ENCODE measurements at regions not wholly inside any gene's neighbourhood (a gene's known extent, or its start where the extent isn't known, plus 50 kb on each side); places are given as distances from the start of the nearest gene placed in this dataset.

GRCh38 chr18:39660141-39660540 is 2094.5 kb upstream of the CELF4 start:
- Histone ChIP-seq H3K4me1 (ENCODE audit: control insufficient read depth in 4 of 4, insufficient read depth in 4 of 4, low read length in 3 of 4) (no peaks in the 10 kb centered on the region), H3K9ac (ENCODE audit: low read depth in 1 of 2, low read length in 2 of 2) (no peak overlapping the region), H3K36me3 (ENCODE audit: control insufficient read depth in 4 of 4, insufficient read depth in 3 of 4, low read depth in 1 of 4, low read length in 3 of 4) (no peaks in the 10 kb centered on the region), H3K27me3 (ENCODE audit: control insufficient read depth in 4 of 4, insufficient read depth in 4 of 4, low read length in 3 of 4) (no peaks in the 10 kb centered on the region), H3K9me3 (ENCODE audit: control insufficient read depth in 4 of 4, low read length in 3 of 4) (no peaks in the 10 kb centered on the region), H3K27ac (ENCODE audit: low read depth in 1 of 2, low read length in 2 of 2) (no peak overlapping the region), H3K4me3 (ENCODE audit: low read depth in 1 of 3, low read length in 3 of 3) (no peak overlapping the region)
- TF ChIP-seq YY1 (IDR thresholded peaks at IDR 0.05): no peak
- no peak for TF ChIP-seq REST (IDR thresholded peaks at IDR 0.05)
- no peak for TF ChIP-seq GABPA (IDR thresholded peaks at IDR 0.05 in 1 of 2, conservative IDR thresholded peaks at IDR 0.05 in 1 of 2)
- TF ChIP-seq NR2F2 (IDR thresholded peaks at IDR 0.05): no peak
- TF ChIP-seq, protein P1, sequence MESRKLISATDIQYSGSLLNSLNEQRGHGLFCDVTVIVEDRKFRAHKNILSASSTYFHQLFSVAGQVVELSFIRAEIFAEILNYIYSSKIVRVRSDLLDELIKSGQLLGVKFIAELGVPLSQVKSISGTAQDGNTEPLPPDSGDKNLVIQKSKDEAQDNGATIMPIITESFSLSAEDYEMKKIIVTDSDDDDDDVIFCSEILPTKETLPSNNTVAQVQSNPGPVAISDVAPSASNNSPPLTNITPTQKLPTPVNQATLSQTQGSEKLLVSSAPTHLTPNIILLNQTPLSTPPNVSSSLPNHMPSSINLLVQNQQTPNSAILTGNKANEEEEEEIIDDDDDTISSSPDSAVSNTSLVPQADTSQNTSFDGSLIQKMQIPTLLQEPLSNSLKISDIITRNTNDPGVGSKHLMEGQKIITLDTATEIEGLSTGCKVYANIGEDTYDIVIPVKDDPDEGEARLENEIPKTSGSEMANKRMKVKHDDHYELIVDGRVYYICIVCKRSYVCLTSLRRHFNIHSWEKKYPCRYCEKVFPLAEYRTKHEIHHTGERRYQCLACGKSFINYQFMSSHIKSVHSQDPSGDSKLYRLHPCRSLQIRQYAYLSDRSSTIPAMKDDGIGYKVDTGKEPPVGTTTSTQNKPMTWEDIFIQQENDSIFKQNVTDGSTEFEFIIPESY (IDR thresholded peaks at IDR 0.05): no peak
- TF ChIP-seq HNF4A (conservative IDR thresholded peaks at IDR 0.05): no peak
- TF ChIP-seq MAX (IDR thresholded peaks at IDR 0.05): no peak
- TF ChIP-seq SP1 (IDR thresholded peaks at IDR 0.05): no peak
- TF ChIP-seq FOXA2 (IDR thresholded peaks at IDR 0.05): no peak
- no peak for TF ChIP-seq TAF1 (conservative IDR thresholded peaks at IDR 0.05)
- no peak for TF ChIP-seq ATF3 (IDR thresholded peaks at IDR 0.05)
- TF ChIP-seq JUND (IDR thresholded peaks at IDR 0.05): no peak
- TF ChIP-seq, protein P2, sequence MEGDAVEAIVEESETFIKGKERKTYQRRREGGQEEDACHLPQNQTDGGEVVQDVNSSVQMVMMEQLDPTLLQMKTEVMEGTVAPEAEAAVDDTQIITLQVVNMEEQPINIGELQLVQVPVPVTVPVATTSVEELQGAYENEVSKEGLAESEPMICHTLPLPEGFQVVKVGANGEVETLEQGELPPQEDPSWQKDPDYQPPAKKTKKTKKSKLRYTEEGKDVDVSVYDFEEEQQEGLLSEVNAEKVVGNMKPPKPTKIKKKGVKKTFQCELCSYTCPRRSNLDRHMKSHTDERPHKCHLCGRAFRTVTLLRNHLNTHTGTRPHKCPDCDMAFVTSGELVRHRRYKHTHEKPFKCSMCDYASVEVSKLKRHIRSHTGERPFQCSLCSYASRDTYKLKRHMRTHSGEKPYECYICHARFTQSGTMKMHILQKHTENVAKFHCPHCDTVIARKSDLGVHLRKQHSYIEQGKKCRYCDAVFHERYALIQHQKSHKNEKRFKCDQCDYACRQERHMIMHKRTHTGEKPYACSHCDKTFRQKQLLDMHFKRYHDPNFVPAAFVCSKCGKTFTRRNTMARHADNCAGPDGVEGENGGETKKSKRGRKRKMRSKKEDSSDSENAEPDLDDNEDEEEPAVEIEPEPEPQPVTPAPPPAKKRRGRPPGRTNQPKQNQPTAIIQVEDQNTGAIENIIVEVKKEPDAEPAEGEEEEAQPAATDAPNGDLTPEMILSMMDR (IDR thresholded peaks at IDR 0.05; ENCODE audit: low read depth, low read length, missing input control): no peak
- TF ChIP-seq HNF4G (IDR thresholded peaks at IDR 0.05): no peak
- TF ChIP-seq RXRA (IDR thresholded peaks at IDR 0.05): no peak
- no peak for TF ChIP-seq FOXA1 (IDR thresholded peaks at IDR 0.05)
- no peak for DNase-seq (ENCODE audit: low spot score)
- WGBS: 92% methylated on average over 2 of the region's 2 CpGs

GRCh38 chr18:39655341-39655740 is 2089.7 kb upstream of the CELF4 start:
- H3K4me1 ChIP-seq (ENCODE audit: control insufficient read depth in 4 of 4, insufficient read depth in 4 of 4, low read length in 3 of 4): no peaks in the 10 kb centered on the region
- no peak for DNase-seq (ENCODE audit: low spot score)
- whole genome bisulfite sequencing: 88% methylated on average over 4 of the region's 4 CpGs
- H3K9me3 ChIP-seq (ENCODE audit: control insufficient read depth in 4 of 4, low read length in 3 of 4): no peaks in the 10 kb centered on the region
- H3K4me3 ChIP-seq (ENCODE audit: low read depth in 1 of 3, low read length in 3 of 3): no peak overlapping the region
- no peak overlapping the region for H3K9ac ChIP-seq (ENCODE audit: low read depth in 1 of 2, low read length in 2 of 2)
- H3K36me3 ChIP-seq (ENCODE audit: control insufficient read depth in 4 of 4, insufficient read depth in 3 of 4, low read depth in 1 of 4, low read length in 3 of 4): no peaks in the 10 kb centered on the region
- H3K27me3 ChIP-seq (ENCODE audit: control insufficient read depth in 4 of 4, insufficient read depth in 4 of 4, low read length in 3 of 4): no peaks in the 10 kb centered on the region
- no peak overlapping the region for H3K27ac ChIP-seq (ENCODE audit: low read depth in 1 of 2, low read length in 2 of 2)
- TF ChIP-seq ATF3 (IDR thresholded peaks at IDR 0.05) (no peak), RAD21 (IDR thresholded peaks at IDR 0.05) (no peak), HNF4G (IDR thresholded peaks at IDR 0.05) (no peak), MAX (IDR thresholded peaks at IDR 0.05) (no peak), SP1 (IDR thresholded peaks at IDR 0.05) (no peak), HNF4A (conservative IDR thresholded peaks at IDR 0.05) (no peak), JUND (IDR thresholded peaks at IDR 0.05) (no peak), GABPA (IDR thresholded peaks at IDR 0.05 in 1 of 2, conservative IDR thresholded peaks at IDR 0.05 in 1 of 2) (no peak), RXRA (IDR thresholded peaks at IDR 0.05) (no peak), FOXA1 (IDR thresholded peaks at IDR 0.05) (no peak), FOXA2 (IDR thresholded peaks at IDR 0.05) (no peak), NR2F2 (IDR thresholded peaks at IDR 0.05) (no peak), TAF1 (conservative IDR thresholded peaks at IDR 0.05) (no peak), EGR1 (IDR thresholded peaks at IDR 0.05; ENCODE audit: low read depth in 2 of 2) (no peak)
- TF ChIP-seq, protein P2 (IDR thresholded peaks at IDR 0.05; ENCODE audit: low read depth, low read length, missing input control): no peak
- TF ChIP-seq, protein P1 (IDR thresholded peaks at IDR 0.05): no peak

Data from liver (tissue), 8 donors.